GM12872 (cell line): ENCODE measurements at regions not wholly inside any gene's neighbourhood (a gene's known extent, or its start where the extent isn't known, plus 50 kb on each side); places are given as distances from the start of the nearest gene placed in this dataset.

Experiments
- TF ChIP-seq, protein P1 (sequence below): IDR thresholded peaks from 3 replicates; pipeline ENCODE4 v1.5.1; 2011; ENCODE audit warnings: low read depth, mild to moderate bottlenecking, low read length, moderate library complexity; ENCODE audit not compliant: insufficient read depth

DNA sequence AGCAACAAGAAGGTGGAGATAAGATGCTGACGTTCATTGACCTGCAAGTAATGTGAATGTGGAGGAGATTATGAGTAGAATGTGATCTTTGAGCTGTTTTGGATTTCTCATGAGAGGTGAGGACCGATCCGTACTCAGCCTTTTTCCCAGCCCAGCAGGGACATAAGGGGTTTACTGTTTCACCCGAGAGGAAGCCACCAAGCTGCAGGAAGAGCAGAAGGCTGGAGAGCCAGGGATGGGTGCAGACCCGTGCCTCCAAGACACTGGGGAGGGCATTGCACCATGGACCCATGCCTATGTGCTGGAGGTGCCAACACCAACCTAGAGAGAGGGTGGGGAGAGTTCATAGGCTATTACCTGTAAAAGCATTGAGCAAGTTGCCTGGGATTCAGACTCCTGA lies 206.0 kb upstream of the DIO3 start:
- TF ChIP-seq, protein P1, sequence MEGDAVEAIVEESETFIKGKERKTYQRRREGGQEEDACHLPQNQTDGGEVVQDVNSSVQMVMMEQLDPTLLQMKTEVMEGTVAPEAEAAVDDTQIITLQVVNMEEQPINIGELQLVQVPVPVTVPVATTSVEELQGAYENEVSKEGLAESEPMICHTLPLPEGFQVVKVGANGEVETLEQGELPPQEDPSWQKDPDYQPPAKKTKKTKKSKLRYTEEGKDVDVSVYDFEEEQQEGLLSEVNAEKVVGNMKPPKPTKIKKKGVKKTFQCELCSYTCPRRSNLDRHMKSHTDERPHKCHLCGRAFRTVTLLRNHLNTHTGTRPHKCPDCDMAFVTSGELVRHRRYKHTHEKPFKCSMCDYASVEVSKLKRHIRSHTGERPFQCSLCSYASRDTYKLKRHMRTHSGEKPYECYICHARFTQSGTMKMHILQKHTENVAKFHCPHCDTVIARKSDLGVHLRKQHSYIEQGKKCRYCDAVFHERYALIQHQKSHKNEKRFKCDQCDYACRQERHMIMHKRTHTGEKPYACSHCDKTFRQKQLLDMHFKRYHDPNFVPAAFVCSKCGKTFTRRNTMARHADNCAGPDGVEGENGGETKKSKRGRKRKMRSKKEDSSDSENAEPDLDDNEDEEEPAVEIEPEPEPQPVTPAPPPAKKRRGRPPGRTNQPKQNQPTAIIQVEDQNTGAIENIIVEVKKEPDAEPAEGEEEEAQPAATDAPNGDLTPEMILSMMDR: no peak

DNA sequence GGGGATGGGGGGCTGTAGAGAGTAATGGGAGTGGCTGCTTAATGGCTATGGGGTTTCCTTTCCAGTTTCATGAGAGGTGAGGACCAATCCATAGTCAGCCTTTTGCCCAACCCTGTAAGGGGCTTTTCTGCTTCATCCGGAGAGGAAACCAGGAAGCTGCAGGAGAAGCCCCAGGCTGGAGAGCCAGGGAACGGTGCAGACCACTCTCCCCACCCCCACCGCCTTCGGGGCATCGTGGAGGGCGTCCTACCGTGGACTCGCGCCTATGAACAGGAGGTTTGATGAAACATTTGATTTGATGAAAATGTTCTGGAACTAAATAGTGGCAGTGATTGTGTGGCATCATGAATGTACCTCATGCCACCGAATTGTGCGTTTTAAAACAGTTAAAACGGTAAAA lies 204.3 kb upstream of the DIO3 start:
- TF ChIP-seq, protein P1: no peak

DNA sequence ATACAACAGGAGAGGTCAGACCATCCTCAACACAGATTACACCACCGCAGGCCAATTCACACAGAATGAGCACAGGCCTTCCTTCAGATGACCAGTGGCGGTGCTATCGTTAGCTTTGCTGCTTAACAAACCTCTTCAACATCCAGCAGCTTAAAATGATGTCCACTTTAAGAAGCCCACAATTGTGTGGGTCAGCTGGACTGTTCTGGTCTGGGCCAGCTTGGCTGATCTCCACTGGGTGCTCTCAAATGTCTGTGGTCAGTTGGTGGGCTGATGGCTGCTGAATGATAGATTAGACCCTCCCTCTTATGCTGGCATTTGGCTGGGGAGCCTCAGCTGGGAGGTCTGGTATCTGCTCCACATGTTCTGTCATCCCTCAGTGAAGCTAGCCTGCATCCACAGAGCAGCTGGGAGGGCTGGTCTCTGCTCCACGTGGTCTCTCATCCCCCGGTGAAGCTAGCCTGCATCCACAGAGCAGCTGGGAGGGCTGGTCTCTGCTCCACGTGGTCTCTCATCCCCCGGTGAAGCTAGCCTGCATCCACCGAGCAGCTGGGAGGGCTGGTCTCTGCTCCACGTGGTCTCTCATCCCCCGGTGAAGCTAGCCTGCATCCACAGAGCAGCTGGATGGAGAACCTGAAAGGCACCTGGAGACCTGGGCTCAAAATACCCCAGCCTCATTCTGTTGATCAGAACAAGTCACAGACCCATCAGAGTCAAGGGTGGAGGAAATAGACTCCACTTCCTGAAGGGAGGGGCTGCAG lies 203.6 kb upstream of the DIO3 start:
- TF ChIP-seq, protein P1: no peak

DNA sequence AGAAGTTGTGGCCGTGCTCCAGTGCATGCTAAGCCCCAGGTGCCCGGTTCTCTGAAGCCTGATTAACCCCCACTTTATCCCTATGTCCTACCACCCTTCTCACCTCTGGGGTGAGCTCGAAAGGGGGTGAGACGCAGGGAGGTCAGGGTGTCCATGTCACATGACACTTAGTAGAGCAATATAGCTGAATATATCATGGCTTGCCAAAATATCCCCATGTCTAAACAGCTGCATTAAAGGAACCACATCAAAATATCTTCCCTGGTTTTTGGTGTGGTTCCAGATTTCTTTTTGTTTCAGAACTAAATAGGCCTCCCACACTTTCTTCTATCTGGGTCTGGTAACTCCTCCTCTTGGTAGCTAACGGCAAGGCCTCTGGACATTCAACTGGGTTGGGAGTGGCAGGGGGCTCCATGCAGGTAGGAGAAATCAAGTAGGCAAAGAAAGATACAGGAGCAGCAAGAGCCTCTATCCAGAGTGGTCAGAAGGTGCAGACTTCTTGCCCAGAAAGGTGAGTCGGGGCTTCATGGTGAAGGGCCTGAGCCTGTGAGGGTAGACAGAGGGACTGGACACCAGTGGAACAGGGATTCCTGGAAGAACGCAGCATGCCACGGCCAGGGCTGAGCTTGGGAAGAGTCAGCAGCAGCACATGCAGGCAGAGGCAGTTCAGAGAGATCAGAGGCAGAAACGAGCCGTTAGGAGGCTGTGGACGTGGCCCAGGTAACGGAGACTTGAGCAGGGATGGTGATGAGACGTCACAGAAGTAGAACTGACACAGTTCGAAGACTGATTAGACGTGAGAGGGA lies 202.8 kb upstream of the DIO3 start:
- TF ChIP-seq, protein P1: no peak

DNA sequence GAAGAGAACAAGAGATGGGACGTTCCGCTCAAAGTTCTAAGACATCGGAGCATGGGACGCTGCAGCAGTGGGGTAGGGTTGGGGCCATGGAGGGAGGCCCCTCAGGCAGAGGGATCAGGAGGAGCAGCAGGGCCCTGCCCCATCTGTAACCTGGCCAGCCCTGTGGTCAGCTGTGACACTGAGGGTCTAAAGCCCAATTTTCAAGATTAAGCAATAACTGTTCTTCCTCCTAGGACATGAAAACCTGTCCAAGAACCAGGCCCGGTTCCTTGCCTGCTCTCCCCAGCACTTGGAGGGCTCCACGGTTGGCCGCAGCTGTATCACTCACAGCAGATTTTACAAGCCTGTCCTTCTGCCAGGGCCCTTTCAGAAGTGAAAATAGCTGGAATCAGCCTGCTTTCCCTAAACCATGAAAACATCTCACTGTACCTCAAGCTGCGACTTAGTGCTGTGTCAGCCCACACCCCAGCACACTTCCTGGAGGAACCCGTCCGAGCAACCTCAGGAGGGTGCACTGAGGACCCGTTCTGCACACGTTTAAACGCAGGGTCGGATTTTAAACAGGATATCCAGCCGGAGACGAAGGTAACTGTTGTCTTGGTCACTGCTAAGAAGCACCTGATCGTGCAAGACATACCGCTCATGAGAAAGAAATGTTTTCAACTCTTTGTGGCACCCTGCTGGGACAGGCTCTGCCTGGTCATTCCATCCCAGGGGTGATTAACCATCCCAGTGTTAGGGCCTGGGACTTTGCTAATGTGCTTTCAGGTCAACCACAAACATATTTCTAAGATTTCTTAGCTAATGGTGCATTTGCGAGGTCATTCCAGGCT lies 201.9 kb upstream of the DIO3 start:
- TF ChIP-seq, protein P1: no peak

DNA sequence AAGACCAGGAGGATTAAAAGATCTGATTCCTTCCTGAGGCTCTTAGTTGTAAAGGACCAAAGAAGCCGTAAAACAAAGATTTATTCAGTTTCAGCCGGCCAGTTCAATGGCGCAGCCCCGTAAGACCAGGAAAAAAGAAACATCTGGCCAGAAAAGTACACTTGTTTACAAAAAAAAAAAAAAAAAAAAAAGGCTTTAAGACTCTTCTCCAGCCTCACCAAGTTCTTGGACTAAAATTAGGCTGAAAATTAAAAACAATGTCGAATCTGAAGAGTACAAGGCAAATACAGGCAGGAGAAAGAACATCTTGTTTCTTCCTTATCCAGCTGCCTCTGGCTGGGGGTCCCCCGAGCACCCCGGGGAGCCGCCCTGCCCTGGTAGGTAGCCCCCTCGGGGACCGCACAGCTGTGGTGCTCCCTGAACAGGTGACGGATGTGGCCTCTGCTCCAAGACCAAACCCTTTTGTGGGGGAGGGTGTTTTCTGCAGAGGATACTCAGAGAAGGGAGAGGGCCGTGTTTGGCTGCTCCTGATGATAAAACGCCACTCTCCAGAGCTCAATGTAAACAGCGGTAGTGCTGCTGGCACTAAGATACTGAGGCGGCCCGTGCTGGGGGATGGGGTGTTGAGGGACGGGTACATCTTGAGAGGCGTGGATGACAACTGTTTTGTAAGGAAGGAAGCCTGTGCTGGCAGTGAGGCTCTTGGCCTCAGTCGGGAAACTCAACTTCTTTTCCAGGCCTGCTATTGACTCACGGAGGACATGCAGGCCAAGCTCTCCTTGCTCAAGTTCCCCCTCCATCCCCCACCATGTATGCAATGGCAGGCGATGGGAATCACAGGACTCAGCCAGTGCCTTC lies 201.0 kb upstream of the DIO3 start:
- TF ChIP-seq, protein P1: no peak

DNA sequence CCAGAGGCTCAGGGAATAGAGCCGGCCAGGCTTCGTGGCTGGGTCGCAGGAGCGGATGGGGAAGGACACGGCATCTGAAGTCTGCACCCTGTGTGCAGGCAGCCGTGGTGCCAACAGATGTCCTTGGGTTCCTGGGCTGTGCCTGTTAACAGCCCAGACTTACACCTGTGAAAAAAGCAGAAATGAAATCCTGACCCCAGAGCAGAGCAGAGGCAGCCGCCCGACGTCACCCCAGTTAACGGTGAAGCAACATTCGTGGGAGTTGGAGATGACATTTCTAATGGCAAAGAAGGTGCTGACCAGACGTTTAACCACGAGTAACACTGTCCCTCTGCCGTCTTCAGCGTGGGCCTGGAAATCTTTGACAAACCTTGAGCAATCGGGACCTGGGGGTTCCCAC lies 200.3 kb upstream of the DIO3 start:
- TF ChIP-seq, protein P1: no peak
